Spleen (tissue), 7 donors: ENCODE measurements at regions not wholly inside any gene's neighbourhood (a gene's known extent, or its start where the extent isn't known, plus 50 kb on each side); places are given as distances from the start of the nearest gene placed in this dataset.

Experiments used
- POLR2A ChIP-seq, 3 donors: fragments of 450-650 bp; IDR thresholded peaks; one replicate each; pipeline ENCODE4 v1.5.1; 2017; ENCODE audit warnings: antibody characterized with exemption in 3 of 3, mild to moderate bottlenecking in 1 of 3
- TF ChIP-seq, protein P1 (sequence below), 11 experiments: fragments of 200-600 bp in 7 of 11; fragments of 450-650 bp in 4 of 11; sonication (generic) in 4 of 11; IDR thresholded peaks in 8 of 11; conservative IDR thresholded peaks in 3 of 11; 1 replicate in 7 of 11; 2 replicates in 4 of 11; pipeline versions ENCODE4 v1.4.0 to v1.8.0; 2016 to 2021; ENCODE audit warnings: antibody characterized with exemption in 11 of 11, inconsistent platforms in 4 of 11, mild to moderate bottlenecking in 1 of 11
- donor health status: DM: no; HTN: no; CAD: no; lungs with moderate emphysema.
- donor health status: DM: no; HTN: no; CAD: no.
- donor health status: DM: no; HTN: no; CAD: no.

DNA sequence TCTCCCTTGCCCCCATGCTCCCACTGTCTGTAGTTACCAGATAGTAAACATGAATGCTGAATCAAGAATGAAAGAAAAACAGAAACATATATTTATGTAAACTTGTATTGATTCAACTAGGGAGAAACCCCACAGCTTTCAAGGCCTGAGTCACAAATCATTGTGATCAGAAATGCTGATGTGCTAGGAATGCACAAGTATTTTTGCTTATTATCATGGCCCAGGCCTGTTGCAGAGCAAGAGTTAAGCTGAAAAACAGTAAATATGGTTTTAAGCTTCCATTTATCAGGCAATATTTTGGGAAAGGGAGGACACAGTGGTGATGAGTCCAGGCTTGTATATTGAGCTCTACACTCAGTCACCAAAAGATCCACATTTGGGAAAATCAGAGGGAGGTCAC lies 669.6 kb downstream of the DIAPH3 start:
- TF ChIP-seq POLR2A (IDR thresholded peaks at IDR 0.05) = no peak
- TF ChIP-seq, protein P1, sequence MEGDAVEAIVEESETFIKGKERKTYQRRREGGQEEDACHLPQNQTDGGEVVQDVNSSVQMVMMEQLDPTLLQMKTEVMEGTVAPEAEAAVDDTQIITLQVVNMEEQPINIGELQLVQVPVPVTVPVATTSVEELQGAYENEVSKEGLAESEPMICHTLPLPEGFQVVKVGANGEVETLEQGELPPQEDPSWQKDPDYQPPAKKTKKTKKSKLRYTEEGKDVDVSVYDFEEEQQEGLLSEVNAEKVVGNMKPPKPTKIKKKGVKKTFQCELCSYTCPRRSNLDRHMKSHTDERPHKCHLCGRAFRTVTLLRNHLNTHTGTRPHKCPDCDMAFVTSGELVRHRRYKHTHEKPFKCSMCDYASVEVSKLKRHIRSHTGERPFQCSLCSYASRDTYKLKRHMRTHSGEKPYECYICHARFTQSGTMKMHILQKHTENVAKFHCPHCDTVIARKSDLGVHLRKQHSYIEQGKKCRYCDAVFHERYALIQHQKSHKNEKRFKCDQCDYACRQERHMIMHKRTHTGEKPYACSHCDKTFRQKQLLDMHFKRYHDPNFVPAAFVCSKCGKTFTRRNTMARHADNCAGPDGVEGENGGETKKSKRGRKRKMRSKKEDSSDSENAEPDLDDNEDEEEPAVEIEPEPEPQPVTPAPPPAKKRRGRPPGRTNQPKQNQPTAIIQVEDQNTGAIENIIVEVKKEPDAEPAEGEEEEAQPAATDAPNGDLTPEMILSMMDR (IDR thresholded peaks at IDR 0.05 in 8 of 11, conservative IDR thresholded peaks at IDR 0.05 in 3 of 11) = no peak
